ENCODE measurements at regions not wholly inside any gene's neighbourhood (a gene's known extent, or its start where the extent isn't known, plus 50 kb on each side); places are given as distances from the start of the nearest gene placed in this dataset.

DNA sequence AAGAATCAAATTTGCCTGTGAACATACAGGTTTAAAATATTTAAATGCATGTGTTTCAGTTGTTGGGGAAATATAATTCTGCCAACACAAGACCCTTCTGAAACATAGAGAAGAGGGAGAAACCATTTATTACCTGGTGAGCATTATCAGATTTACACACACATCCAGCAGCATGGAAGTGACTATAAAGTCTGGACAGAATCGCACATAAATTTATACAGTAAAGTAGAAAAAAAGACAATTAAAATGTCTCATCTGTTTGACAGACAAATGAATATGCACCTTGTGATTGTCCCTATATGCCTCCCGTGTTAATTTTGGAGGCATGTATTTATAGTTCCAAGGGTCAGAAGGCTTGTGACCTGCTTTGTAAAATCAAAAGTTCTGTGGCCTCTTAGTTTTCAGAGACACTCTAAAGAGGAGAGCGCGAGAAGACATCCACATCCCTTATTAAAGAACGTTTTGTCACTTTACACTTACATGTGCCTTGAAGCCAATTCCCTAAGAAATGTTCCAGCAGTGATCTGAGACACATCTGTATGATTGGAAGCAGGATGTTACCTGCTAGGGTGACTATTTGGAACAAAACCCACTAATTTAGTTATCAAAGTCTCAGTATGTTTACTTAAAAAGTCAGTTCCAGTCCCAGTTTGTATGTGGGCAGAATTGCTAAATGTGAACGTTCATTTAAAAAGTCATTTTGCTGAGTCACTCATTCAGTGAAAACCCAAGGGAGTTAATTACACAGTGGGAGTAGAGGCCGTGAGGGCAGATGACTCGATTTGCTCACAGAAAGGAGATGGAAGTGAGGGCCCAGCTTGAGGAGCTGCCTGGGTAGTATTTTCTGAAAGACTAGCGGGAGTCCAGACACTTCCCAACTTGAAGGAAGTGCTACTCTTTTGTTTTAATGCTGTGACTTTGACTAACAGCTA is 527.6 kb upstream of the MEX3C start:
- no peaks in the 10 kb centered on the region for H3K9me3 ChIP-seq
- DNase-seq (ENCODE audit: low spot score) (no peak), ATAC-seq (ENCODE audit: insufficient number of reproducible peaks, low FRiP score, low read depth) (no peak)
- H3K4me1 ChIP-seq (ENCODE audit: control insufficient read depth in 1 of 2, low read depth in 2 of 2), result no peaks in the 10 kb centered on the region
- no peak overlapping the region for H3K27ac ChIP-seq
- TF ChIP-seq, protein P1, sequence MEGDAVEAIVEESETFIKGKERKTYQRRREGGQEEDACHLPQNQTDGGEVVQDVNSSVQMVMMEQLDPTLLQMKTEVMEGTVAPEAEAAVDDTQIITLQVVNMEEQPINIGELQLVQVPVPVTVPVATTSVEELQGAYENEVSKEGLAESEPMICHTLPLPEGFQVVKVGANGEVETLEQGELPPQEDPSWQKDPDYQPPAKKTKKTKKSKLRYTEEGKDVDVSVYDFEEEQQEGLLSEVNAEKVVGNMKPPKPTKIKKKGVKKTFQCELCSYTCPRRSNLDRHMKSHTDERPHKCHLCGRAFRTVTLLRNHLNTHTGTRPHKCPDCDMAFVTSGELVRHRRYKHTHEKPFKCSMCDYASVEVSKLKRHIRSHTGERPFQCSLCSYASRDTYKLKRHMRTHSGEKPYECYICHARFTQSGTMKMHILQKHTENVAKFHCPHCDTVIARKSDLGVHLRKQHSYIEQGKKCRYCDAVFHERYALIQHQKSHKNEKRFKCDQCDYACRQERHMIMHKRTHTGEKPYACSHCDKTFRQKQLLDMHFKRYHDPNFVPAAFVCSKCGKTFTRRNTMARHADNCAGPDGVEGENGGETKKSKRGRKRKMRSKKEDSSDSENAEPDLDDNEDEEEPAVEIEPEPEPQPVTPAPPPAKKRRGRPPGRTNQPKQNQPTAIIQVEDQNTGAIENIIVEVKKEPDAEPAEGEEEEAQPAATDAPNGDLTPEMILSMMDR (IDR thresholded peaks at IDR 0.05), result no peak
- H3K4me3 ChIP-seq, result no peak overlapping the region
- no peaks in the 10 kb centered on the region for H3K27me3 ChIP-seq (replicated peaks; ENCODE audit: insufficient read depth)
- H3K36me3 ChIP-seq, result no peaks in the 10 kb centered on the region

DNA sequence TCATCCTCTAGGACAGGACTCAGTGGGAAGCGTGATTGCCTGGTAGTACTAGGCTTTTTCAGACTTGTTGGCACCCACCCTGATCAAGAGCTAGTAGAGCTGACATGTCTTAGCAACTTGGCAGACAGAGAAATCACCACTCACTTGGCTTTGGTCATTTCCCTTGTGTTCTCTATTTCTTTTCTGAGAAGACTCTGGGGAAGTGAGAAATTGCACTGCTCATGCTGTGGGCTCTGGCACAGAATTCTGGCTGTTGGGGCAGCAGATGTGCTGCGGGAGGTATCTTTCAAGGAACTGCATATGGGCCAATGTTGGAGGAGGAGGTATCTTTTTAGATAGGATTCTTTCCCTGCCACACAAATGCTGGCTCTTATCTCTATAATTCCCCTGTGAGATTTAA is 529.1 kb upstream of the MEX3C start:
- Histone ChIP-seq H3K9me3 (no peaks in the 10 kb centered on the region), H3K4me3 (no peak overlapping the region), H3K27ac (no peak overlapping the region), H3K27me3 (replicated peaks; ENCODE audit: insufficient read depth) (no peaks in the 10 kb centered on the region), H3K4me1 (ENCODE audit: control insufficient read depth in 1 of 2, low read depth in 2 of 2) (no peaks in the 10 kb centered on the region), H3K36me3 (no peaks in the 10 kb centered on the region)
- TF ChIP-seq, protein P1 (IDR thresholded peaks at IDR 0.05), result no peak
- DNase-seq (ENCODE audit: low spot score) (no peak), ATAC-seq (ENCODE audit: insufficient number of reproducible peaks, low FRiP score, low read depth) (no peak)

DNA sequence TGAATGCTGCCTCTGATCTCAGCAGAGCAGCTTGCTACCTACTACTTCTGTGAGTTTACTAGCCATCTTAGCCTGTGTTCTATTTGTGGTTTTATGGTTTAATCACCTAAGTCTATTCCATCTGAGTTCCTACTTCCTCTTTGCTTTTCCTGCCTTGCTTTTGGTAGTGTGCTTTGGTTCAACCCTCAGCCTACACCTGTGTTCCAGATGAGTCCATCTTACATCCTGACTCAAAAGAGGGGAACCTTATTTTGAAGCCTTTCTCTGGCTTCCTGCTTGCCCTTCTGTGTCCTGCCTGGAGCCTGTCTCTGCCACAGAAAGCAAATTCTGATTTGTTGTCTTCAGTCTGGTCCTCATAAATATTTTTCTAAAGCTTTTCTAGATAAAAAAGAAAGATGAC is 530.3 kb upstream of the MEX3C start:
- ATAC-seq (ENCODE audit: insufficient number of reproducible peaks, low FRiP score, low read depth) (no peak), DNase-seq (ENCODE audit: low spot score) (no peak)
- TF ChIP-seq, protein P1 (IDR thresholded peaks at IDR 0.05), result no peak
- Histone ChIP-seq H3K4me1 (ENCODE audit: control insufficient read depth in 1 of 2, low read depth in 2 of 2) (no peaks in the 10 kb centered on the region), H3K36me3 (no peaks in the 10 kb centered on the region), H3K4me3 (no peak overlapping the region), H3K27ac (no peak overlapping the region), H3K27me3 (replicated peaks; ENCODE audit: insufficient read depth) (no peaks in the 10 kb centered on the region), H3K9me3 (no peaks in the 10 kb centered on the region)

DNA sequence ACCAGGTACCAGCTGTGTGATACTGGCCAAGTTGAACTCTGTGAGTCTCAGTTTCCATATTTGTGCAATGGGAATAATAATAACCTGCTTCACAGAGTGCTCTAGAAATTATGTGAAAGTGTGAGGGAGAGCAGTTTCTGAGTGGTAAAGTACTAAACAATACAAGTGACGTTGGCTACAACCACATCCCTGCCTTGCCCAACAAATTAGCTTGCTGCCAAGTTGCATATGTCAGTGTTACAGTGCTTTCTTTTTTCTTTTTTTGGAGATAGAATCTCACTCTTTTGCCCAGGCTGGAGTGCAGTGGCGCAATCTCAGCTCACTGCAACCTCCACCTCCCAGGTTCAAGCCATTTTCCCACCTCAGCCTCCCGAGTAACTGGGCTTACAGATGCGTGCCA is 533.6 kb upstream of the MEX3C start:
- Histone ChIP-seq H3K9me3 (no peaks in the 10 kb centered on the region), H3K4me1 (ENCODE audit: control insufficient read depth in 1 of 2, low read depth in 2 of 2) (no peaks in the 10 kb centered on the region), H3K4me3 (no peak overlapping the region), H3K36me3 (no peaks in the 10 kb centered on the region), H3K27ac (no peak overlapping the region), H3K27me3 (replicated peaks; ENCODE audit: insufficient read depth) (no peaks in the 10 kb centered on the region)
- TF ChIP-seq, protein P1 (IDR thresholded peaks at IDR 0.05), result no peak
- no peak for DNase-seq (ENCODE audit: low spot score)
- ATAC-seq (ENCODE audit: insufficient number of reproducible peaks, low FRiP score, low read depth), result no peak

DNA sequence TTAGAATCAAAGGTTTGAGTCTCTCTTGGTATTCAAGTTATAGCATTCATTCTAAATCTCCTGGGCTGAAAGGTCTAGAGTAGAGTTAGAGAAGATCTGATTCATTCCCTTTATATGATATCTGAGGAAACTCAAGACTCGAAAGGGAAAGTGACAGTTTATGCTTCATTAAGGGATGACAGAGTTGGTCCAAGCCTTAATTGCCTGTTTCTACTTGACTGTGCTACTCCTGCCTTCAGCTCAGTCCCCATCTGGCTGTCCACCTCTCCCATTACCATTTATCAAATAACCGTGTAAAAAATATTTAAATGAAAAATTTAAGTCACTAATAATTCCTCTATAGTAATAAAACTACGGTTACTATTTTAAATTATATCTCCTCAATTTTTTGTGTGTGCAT is 537.1 kb upstream of the MEX3C start:
- no peak overlapping the region for H3K4me3 ChIP-seq
- no peaks in the 10 kb centered on the region for H3K4me1 ChIP-seq (ENCODE audit: control insufficient read depth in 1 of 2, low read depth in 2 of 2)

More for the DNA sequence above, 537.1 kb upstream of the MEX3C start:
- no peaks in the 10 kb centered on the region for H3K36me3 ChIP-seq
- DNase-seq (ENCODE audit: low spot score) (no peak), ATAC-seq (ENCODE audit: insufficient number of reproducible peaks, low FRiP score, low read depth) (no peak)
- no peak overlapping the region for H3K27ac ChIP-seq
- TF ChIP-seq, protein P1 (IDR thresholded peaks at IDR 0.05), result no peak
- no peaks in the 10 kb centered on the region for H3K27me3 ChIP-seq (replicated peaks; ENCODE audit: insufficient read depth)
- no peaks in the 10 kb centered on the region for H3K9me3 ChIP-seq

Measured in thoracic aorta (tissue), 2 donors.